ENCODE measurements at regions not wholly inside any gene's neighbourhood (a gene's known extent, or its start where the extent isn't known, plus 50 kb on each side); places are given as distances from the start of the nearest gene placed in this dataset.

GRCh38 chr11:45339729-45340519 is 53.8 kb upstream of the SYT13 start:
- DNase-seq, result peak; percentile 82

DNA sequence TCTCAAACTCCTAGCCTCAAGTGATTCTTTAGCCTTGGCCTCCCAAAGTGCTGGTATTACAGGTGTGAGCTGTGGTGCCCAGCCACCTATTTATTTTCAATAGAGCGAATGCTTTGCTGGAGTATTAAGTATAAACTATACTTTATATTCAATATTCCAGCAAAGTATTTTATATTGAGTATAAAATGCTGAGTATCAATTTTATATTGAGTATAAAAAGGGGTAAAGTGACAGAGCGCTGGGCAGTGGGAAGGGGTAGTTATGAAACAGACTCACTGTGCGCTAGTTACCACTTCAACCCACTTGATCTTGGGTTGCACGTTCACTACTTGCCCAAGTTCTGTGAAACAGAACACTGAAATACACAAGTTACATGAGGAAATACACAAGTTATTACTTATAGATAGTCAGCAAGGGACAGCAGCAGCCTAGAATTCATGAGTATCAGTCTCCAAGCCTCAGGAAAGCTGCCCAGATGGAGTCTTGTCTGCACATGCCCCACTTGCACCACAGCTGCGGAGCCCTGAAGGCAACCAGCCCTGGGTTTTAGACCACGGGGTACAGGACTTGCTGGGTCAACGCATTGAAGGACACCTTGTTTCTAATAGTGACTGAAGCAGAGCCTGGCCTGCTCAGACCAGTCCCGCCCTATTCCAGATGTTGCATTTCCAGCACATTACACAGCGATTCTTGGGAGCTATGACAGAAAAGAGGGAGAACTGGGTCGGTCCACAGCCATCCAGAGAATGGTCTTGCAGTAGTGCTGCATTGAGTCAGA is 51.6 kb upstream of the SYT13 start:
- DNase-seq, result no peak

GRCh38 chr11:45336136-45336535 is 50.0 kb upstream of the SYT13 start:
- DNase-seq, result no peak
